ENCODE measurements at regions not wholly inside any gene's neighbourhood (a gene's known extent, or its start where the extent isn't known, plus 50 kb on each side); places are given as distances from the start of the nearest gene placed in this dataset.
"Not testable (repeated sequence)": the region's sequence is repeated elsewhere in the genome, so short reads cannot be mapped to it uniquely, and the experiment has no call there.

DNA sequence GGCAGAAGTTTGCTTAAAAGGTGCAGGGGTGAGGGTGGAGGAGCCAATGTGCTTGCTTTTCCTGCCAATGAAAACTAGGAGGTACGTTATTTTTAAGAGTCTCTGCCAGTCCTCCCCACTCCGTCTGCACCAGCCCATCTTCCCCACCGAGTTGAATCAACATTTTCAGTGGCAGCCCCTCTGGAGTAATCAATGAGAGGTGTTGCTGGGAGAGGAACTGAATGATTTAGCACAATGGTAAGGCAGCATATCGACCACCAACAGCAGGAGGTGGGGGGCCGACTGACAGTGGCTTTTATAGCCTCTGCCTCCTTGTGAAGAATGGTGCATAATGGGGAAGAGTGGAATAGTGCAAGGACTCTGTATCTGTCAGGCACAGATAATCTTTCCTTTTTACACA, 1465.0 kb upstream of the GOT2 start:
- H3K4me3 ChIP-seq (ENCODE audit: low read depth, low read length) = no peak overlapping the region

DNA sequence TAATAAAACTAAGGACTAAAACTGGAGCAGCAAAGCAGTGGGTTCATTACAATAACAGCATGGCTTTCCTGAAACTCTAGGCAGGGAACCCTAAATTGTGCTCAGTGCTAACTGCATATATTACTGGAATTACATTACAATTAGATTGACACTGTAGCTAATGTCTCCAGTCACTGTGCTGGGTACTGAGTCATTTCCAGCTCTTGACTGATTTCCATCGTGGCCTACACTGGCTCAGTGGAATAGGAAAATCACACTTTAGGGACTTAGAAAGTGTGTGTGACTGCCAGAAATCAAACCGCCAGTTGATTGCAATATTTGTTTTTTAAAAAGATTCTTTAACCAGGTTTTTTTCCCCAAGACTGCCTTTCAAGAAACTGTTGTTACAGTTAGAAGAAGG, 1447.4 kb upstream of the GOT2 start:
- H3K4me3 ChIP-seq (ENCODE audit: low read depth, low read length) = no peak overlapping the region

DNA sequence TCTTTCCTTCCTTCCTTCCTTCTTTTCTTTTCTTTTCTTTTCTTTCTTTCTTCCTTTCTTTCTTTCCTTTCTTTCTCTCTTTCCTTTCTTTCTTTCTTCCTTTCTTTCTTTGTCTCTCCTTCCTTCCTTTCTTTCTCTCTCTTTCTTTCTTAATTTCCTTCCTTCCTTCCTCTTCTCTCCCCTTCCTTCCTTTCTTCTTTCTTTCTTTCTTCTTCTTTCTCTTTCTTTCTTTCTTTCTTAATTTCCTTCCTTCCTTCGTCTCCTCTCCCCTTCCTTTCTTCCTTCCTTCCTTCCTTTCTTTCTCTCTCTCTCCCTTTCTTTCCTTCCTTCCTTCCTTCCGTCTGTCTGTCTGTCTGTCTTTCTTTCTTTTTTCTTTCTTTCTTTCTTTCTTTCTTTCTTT, 1446.5 kb upstream of the GOT2 start:
- no peak overlapping the region for H3K4me3 ChIP-seq (ENCODE audit: low read depth, low read length)

DNA sequence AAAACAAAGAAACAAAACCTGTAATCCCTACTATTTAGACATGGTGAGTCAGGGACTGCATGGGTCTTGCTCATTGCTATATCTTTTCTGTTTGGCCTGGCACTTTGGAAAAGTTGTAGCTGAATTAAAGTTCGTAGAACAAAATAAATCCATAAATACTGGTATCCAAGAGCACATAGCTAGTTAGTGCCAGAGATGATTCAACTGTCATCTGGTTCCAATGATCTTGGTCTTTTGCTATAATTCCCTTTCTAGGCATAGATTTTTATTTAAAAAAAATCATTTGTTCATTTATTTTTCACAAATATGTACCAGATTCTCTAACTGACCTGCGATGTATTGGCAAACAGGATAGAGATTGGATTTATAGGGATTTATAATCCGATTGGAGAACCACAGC, 1436.1 kb upstream of the GOT2 start:
- H3K4me3 ChIP-seq (ENCODE audit: low read depth, low read length) = no peak overlapping the region

DNA sequence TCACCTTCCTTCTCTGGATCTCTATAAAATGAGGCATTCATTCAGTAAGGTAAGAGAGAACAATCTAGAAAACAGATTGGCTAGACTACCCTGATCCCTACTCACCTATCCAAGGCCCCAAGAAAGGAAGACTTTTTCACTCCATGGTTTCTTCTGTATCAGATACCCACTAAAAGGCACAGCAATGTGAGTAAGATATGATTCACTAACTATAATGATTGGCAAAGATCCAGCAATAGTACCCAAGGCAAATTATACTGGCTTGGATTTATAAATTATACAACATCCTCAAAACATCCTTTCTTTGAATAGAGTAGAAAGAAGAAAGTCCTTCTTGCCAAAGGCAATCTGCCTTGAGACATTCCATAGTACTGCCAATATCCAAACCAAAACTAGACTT, 1432.0 kb upstream of the GOT2 start:
- H3K4me3 ChIP-seq (ENCODE audit: low read depth, low read length) = no peak overlapping the region

DNA sequence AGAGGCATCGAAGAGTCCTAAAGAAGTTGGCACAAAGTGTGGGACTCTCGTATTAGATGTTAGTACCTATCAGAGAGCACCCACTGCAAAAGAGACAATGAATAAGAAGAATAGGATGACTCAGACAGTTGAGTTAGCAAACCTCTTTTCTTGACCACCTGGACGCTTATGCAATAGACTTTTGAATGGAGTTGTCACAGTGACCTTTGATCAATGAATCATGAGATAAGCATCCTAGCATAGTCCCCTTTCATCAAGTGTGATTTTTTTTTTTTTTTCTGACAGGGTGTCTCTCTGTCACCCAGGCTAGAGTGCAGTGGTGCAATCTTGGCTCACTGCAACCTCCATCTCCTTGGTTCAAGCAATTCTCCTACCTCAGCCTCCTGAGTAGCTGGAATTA, 1417.9 kb upstream of the GOT2 start:
- H3K4me3 ChIP-seq (ENCODE audit: low read depth, low read length) = no peak overlapping the region

DNA sequence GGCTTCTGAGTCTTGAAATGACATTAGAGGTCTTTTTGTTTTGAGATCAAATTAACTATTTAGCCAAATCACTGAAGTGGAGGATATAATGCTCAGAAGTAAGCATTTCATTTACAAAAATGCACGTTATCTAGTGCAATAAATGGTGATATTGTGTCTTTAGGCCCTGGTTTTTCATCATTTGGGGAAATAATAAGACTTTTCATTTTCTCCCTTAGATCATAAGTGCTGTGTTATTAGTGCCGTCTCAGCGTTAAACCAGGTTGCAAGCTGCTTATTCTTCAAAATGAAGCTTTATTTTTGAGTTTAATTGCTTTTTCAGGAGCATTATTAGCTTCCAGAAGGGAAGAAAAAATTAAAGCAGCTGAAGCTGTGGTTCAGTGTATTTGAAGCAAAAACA, 1416.8 kb upstream of the GOT2 start:
- no peak overlapping the region for H3K4me3 ChIP-seq (ENCODE audit: low read depth, low read length)

DNA sequence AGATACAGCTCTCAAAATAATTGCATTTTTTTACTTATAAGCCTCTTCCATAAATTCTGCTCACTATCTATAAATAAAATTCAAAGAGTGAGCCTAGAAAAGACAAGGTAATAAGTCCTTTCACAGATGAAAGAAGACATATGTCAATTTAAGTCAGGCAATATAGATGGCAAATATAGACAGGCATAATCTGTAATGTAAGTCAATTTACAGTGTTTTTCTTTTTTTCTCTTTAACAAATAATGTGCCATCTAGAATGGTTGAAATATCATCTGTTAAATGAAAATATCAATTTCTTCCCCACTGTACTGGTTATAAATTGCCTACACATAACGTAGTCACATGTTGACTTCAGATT, 1409.2 kb upstream of the GOT2 start:
- no peak overlapping the region for H3K4me3 ChIP-seq (ENCODE audit: low read depth, low read length)

DNA sequence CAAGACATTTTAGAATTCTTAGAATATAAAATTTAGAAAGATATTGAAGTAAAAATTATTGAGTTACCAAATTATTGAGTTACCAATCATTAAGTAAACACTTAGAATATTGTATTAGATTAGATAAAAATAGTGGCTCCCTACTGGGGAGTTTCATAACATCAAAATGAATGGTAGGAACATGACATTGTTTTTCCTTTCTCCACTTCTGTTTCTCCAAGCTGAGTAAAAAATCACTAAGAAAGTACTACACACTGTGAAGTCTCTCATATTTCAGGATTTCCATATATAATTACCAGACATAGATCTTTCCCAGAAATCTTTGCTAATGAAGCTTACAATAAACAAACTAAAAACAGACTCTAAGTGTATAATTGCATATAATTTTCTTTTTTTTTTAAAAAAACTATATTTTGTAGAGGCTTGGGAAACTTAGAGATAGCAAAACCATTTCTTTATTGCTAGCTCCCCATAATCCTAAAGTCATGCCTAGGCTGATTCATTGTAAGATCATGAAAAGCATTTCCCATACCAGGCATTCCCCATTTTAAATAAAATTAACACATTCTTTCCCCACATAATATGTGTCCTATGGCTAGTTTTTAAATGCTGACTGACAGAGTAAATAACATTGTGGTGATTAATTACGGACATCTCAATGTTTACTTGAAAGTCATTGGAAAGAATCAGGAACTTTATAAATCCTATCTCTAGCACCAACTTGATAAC, 1408.7 kb upstream of the GOT2 start:
- H3K4me3 ChIP-seq (ENCODE audit: low read depth, low read length) = no peak overlapping the region

DNA sequence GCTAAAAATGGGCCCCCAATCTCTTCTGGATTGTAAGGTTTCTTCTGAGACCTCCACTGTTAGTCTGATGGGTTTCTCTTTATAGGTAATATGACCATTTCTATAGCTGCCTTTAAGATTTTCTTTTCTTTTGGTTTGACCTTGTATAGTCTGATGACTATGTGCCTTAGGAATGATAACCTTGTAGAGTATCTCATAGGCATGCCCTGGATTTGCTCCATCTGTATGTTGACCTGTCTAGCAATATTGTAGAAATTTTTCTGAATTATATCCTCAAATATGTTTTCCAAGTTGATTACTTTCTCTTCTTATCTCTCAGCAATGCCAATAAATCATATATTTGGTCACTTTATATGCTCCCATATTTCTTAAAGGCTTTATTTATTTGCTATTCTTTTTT, 1403.8 kb upstream of the GOT2 start:
- no peak overlapping the region for H3K4me3 ChIP-seq (ENCODE audit: low read depth, low read length)

DNA sequence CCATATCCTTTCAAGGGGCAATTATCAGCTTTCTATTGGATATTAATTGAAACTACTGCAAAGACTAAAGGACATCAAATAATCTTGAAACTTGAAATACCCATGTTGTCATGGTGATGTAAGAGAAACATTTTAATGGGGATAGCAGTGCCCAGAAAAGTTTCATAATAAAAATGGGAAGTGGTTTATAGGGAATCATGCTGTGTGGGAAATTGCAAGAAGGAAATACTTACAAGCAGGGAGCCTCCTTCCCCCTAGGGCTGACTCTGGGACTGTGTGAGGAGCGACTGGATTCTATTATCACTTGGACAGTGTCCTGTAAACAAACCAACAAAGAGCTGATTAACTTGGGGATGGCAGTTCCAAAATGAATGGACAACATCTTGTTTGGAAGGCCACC, 1393.1 kb upstream of the GOT2 start:
- no peak overlapping the region for H3K4me3 ChIP-seq (ENCODE audit: low read depth, low read length)

DNA sequence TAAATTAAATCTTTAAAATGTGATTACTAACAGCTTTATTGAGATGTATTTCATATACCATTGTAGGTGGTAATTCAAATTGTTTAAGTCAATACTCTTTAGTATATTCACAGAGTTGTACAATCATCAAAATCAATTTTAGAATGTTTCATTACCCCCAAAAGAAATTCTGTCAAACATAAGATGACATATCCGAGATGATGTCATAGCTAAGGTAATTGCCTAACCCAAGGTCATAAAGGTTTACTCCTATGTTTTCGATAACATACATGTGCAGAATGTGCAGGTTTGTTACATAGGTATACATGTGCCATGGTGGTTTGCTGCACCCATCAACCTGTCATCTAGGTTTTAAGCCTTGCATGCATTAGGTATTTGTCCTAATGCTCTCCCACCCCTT, 1392.0 kb upstream of the GOT2 start:
- not testable (repeated sequence) for H3K4me3 ChIP-seq (ENCODE audit: low read depth, low read length)

DNA sequence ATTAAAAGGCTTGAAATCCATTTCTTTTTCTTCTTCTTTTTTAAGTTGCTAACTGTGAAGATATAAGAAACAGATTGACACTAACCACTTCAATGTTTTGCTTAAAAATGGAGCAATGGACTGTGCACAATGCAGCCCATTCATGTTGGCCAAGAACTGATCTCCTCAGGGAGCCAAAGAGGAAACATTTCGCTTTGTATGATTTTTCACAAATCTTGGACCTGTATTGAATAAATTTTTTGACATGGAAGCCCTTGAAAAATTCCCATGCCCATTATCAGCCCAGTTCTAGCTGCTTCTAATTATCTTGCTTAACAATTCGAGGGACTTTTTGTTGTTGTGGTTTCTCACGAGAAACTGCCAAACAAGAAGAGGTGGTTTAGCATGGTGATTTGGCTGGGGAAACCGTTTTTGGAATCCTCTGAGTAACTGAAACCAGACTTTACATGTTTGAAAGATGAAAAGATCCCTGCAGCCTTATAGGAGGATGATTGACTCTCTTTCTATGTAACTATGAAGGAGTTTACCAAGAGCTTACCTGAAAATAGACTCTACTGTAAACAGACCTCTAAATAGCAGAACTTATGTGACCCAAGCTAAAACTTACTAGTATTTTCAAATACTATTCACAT, 1389.4 kb upstream of the GOT2 start:
- no peak overlapping the region for H3K4me3 ChIP-seq (ENCODE audit: low read depth, low read length)

DNA sequence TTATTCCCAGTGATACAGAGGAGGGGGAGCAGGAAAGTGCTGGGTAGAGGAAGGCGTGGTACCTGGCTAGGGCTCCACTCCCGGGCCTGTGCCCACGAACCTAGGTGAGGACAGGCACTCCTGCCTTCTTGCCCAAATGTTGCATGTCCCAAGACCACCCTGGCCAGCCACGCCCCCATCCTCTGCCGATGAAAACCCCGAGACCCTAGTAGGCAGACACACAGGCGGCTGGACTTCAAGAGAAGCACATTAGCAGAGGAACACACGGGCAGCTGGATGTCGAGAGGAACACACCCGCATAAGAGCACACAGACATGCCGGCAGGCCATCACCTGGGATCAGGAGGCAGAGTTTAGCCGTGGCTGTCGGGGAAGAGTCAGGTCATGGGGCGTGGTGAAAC, 1386.5 kb upstream of the GOT2 start:
- no peak overlapping the region for H3K4me3 ChIP-seq (ENCODE audit: low read depth, low read length)

DNA sequence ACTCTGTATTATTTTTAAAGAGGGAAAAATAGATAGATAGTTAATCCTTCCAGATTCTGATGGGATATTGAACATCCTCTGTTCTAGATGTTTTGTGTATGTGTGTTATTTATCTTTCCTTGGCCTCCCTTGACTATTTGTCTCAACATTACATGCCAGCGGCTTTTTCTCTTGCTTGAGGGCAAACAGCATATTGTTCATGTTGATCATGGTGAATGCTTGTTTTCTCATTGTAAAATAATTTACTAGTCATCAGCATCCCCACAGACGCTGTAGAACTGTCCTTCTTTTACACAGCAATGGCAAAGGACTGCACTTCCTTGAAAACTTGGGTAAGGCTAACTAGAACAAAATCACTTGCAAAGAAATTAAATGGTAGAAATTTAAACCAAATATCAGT, 1376.4 kb upstream of the GOT2 start:
- no peak overlapping the region for H3K4me3 ChIP-seq (ENCODE audit: low read depth, low read length)

DNA sequence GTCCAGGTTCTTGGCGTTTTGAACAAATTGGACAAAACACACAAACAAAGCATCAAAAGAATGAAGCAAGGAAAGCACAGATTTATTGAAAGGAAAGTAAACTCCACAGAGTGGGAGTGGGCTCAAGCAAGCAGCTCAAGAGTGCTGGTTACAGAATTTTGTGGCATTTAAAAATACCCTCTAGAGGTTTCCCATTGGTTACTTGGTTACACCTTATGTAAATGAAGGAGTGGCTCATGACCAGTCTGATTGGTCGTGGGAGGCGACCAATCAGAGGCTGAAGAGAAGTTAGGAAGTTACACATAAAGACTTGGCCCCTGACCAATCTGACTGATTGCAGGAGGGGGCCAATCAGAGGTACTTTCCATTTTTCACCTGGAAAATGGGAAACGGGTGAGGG, 1373.8 kb upstream of the GOT2 start:
- no peak overlapping the region for H3K4me3 ChIP-seq (ENCODE audit: low read depth, low read length)

DNA sequence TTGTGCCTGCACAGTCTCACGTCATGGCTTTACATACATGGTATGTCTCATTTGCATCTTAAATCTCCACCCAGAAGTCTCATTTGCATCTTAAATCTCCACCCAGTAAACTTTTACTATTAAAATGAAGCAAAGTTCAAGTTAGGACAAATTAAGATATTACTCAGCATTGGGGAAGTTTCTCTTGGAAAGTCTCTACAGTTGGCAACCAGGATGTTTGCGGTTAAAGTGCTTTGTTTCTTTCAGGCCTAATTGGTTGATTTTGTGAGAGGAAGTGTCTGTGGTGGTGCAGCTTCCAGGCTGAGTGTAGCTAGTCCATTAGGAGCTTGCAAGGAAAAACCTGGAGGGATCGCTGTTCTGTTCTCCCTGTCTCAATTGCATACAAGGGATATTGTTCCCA, 1373.3 kb upstream of the GOT2 start:
- no peak overlapping the region for H3K4me3 ChIP-seq (ENCODE audit: low read depth, low read length)

DNA sequence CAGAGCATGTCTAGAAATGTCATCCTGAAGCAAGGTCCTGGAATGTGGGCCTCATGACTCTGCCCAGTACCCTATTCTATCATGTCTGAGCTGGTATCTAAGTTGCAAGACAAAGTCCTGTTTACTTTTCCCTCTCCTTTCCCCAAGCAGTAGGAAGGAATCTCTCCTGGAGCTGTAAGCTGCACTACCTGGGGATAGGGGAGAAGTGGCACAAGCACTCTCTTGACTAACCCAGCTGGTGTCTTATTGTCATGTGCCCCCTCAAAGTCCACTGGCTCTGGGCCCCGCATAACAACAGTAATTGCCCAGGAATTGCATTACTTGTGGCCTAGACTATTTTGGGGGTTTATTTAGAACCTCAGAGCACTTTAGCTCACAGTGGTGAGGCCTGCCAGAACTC, 1366.3 kb upstream of the GOT2 start:
- no peak overlapping the region for H3K4me3 ChIP-seq (ENCODE audit: low read depth, low read length)

DNA sequence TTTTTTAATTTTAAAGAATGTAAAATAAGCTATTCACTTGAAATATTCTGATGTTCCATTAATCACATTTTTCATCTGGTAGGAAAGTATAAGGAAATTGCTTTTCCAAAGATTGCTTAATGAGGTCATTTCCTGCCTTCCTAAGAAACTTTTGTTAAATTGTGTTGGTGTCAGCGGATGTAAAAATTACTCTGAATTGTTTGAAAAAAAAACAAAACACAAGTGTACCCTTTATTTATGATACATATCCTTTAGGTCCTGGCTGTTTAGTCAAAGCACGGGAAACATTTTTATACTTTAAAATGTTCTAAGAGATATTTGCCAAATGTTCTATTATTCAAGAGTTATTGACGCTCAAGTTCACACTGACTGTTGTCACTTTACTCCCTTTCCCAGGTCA, 1357.4 kb upstream of the GOT2 start:
- H3K4me3 ChIP-seq (ENCODE audit: low read depth, low read length) = no peak overlapping the region

DNA sequence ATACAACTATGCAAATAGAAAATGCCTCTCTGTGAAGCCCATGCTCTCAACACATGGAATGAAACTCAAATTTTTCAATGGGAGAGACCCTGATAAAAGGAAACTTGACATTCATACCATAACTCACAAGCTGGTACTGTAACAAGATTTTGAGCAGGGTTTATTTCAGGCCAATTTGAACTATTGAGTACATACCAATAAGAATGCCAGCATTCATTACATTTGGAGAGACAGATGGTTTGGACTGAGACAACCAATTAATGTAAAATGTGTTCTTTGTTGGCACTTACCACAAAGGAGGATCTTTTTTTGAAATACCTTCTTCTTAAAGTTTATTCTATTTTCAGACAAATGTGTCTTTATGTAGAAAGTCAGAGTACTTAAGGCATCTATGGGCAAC, 1357.0 kb upstream of the GOT2 start:
- no peak overlapping the region for H3K4me3 ChIP-seq (ENCODE audit: low read depth, low read length)

DNA sequence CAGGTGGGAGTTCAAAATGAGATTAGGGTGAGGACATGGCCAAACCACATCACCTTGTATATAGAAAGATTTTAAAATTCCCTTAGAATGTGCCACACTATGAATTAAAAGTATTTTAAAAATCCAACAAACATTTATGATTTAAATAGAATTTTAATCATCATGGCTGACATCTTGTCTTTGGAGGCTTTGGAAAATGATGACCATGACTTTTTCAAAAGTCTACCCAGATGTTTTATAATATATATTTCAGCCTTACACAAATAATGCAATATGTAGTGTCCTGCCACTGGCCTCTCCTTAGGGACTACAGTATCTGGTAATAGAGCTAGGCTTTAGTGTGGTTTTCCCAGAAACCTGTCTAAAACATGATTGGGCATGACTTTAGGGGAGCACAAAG, 1353.4 kb upstream of the GOT2 start:
- no peak overlapping the region for H3K4me3 ChIP-seq (ENCODE audit: low read depth, low read length)

DNA sequence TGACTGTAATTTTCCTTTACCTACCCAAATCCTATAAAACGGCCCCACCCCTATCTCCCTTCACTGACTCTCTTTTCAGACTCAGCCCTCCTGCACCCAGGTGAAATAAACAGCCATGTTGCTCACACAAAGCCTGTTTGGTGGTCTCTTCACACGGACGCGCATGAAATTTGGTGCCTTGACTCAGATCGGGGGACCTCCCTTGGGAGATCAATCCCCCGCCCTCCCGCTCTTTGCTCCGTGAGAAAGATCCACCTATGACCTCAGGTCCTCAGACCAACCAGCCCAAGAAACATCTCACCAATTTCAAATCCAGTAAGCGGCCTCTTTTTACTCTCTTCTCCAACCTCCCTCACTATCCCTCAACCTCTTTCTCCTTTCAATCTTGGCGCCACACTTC, 1344.7 kb upstream of the GOT2 start:
- not testable (repeated sequence) for H3K4me3 ChIP-seq (ENCODE audit: low read depth, low read length)

DNA sequence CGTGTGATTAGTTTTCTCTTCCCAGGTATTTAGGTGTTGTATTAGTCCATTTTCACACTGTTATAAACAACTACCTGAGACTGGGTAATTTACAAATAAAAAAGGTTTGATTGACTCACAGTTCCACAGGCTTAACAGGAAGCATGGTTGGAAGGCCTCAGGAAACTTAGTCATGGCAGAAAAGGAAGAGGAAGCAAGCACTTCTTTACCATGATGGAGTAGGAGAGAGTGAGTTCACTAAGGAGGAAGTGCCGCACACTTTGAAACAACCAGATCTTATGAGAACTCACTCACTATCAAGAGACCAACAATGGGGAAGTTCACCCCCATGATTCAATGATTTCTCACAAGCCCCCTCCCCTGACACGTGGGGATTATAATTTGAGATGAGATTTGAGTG, 1343.7 kb upstream of the GOT2 start:
- H3K4me3 ChIP-seq (ENCODE audit: low read depth, low read length) = no peak overlapping the region

Measured in iPS-11a (cell line).